ENCODE measurements at regions not wholly inside any gene's neighbourhood (a gene's known extent, or its start where the extent isn't known, plus 50 kb on each side); places are given as distances from the start of the nearest gene placed in this dataset.

DNA sequence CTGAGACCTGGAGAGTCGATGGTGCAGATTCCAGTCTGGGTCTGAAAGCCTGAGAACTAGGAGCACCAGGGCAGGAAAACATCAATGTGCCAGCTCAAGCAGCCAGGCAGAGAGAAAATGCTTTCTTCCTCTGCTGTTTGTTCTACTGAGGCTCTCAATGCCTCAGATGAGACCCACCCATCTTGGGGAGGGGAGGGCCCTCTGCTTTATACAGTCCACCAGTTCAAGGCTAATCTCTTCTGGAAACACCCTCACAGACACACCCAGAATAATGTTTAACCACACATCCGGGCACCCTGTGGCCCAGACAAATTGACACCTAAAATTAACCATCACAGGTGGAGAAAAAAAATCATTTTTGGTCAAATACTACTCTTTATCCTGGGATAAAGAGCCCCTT, 89.3 kb upstream of the SLC22A23 start:
- Mint-ChIP-seq H3K27me3 (ENCODE audit: low read depth) (peaks cover 10% of the 10 kb centered on the region), H3K9me3 (no peaks in the 10 kb centered on the region), H3K36me3 (ENCODE audit: insufficient read depth) (no peaks in the 10 kb centered on the region), H3K4me3 (no peak overlapping the region), H3K4me1 (ENCODE audit: low read depth) (no peaks in the 10 kb centered on the region)
- DNase-seq (no peak), ATAC-seq (no peak)

DNA sequence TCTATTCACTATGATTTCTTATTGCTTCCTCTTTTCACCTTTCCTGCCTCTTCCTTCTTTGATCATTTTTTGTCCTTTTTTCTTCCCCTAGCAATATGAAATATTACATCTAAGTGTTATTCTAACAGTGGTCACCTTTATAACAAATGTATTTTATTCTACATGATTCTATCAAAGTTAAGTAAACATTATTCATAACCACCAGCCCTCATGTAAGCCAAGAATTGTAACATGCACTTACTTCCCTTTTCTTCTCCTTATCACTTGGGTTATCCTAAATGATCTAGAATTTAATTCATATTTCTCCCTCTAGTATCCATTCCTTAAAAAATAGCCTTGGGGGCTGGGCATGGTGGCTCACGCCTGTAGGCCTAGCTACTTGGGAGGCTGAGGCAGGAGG, 88.3 kb upstream of the SLC22A23 start:
- H3K27me3 Mint-ChIP-seq (ENCODE audit: low read depth), result peaks cover 13% of the 10 kb centered on the region
- no peak overlapping the region for H3K4me3 Mint-ChIP-seq
- H3K4me1 Mint-ChIP-seq (ENCODE audit: low read depth), result no peaks in the 10 kb centered on the region
- H3K9me3 Mint-ChIP-seq, result no peaks in the 10 kb centered on the region
- no peak for ATAC-seq
- no peak for DNase-seq
- H3K36me3 Mint-ChIP-seq (ENCODE audit: insufficient read depth), result no peaks in the 10 kb centered on the region

DNA sequence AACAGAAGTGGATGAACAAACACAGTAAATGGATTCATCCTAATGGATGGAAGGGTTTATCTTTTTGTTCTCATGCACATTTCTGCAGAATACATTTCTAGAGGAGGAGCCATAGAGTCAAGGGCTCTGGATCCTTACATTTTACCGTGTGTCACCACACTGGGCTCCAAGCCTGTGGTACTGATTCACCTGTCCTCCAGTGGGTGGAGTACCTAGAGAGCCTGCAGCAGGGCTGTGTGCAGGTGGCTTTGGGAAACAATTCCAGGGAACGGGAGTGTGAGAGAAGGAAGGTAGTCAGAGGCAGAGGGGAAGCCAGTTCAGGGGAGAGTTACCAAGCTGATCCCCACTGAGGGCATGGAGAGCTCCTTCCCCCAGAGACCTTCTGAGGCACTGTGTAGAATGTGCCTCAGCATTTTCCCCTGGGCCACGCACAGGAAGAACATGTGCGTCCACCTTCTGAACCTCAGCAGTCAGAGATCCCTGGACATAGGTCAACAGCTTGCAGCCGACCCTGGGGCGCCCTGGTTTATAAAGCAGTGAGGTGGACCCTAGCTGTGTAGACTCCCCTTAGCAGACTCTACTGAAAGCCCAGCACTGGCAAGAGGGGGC, 85.3 kb upstream of the SLC22A23 start:
- DNase-seq (no peak), ATAC-seq (no peak)
- Mint-ChIP-seq H3K27me3 (ENCODE audit: low read depth) (peaks cover 14% of the 10 kb centered on the region), H3K36me3 (ENCODE audit: insufficient read depth) (no peaks in the 10 kb centered on the region), H3K4me1 (ENCODE audit: low read depth) (no peaks in the 10 kb centered on the region), H3K4me3 (no peak overlapping the region), H3K9me3 (no peaks in the 10 kb centered on the region)

DNA sequence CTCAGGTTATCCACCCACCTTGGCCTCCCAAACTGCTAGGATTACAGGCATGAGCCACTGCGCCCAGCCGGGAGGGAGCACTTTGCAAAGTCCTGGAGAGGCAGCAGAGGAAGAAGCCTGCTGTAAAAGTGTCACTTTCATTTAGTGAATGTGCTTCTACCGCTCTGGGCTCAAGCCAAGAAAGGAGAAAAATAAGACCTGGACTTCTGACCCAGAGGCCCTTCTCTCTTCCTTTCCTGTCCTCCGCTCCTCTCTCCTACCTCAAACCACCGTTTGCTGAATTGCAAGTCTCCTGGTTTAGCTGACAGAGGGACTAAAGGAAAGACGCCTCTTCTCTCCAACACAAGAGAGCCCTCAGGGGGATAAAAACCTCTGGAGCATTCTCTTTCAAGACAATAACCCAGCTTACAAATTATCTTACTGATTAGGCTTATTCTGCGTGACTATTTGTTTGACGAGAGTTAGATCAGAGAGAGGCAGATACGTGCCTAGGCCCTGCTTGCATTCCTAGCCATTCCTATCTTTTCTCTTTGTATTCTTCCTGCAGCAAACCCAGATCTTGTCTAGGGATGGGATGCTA, 84.2 kb upstream of the SLC22A23 start:
- Mint-ChIP-seq H3K4me1 (ENCODE audit: low read depth) (no peaks in the 10 kb centered on the region), H3K4me3 (no peak overlapping the region), H3K36me3 (ENCODE audit: insufficient read depth) (no peaks in the 10 kb centered on the region), H3K27me3 (ENCODE audit: low read depth) (peaks cover 14% of the 10 kb centered on the region), H3K9me3 (no peaks in the 10 kb centered on the region)
- ATAC-seq (no peak), DNase-seq (no peak)

DNA sequence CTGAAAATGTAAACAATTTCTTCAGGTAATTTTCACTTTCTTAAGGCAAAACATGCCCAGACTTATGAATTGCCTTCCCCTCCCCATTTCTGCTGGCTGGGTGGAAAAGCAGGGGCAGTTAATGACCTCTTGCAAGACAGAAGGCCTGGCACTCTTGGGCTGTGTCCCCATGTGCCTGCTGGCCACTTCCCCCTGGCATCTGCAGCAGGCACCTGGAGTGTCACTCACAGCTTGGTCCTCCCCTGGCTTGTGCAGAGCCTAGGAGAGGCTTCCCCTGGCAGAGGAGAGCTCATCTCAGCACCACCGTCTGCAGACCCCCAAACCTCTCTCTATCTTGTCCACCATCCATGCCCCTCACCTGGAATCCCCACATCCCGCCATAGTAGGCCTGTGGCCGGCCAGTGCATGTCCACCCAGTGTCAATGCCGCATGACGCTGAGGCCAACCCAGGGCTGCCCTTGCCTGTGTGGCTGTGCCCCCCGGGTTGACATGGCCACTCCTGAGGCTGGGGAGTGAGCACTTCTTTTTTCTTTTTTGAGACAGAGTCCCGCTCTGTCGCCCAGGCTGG, 83.5 kb upstream of the SLC22A23 start:
- DNase-seq, result no peak
- Mint-ChIP-seq H3K4me3 (no peak overlapping the region), H3K9me3 (no peaks in the 10 kb centered on the region), H3K36me3 (ENCODE audit: insufficient read depth) (no peaks in the 10 kb centered on the region), H3K27me3 (ENCODE audit: low read depth) (peaks cover 13% of the 10 kb centered on the region), H3K4me1 (ENCODE audit: low read depth) (no peaks in the 10 kb centered on the region)
- no peak for ATAC-seq

DNA sequence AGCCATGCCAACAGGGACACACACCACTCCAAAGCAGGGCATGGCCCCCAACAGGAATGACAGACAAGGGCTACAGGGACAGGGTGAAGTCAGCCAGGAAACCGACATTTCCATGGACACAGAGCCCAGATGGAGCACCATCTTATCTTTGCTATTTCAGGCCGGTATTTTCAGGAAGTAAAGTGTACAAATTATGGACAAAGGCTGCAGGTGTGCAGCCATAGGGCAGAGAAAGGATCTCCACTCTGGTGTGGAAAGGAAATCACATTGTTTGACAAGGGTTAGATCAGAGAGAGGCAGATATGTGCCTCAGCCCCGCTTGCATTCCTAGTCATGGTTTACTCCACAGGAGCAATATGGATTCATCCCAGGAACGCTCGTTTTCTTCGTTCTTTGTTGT, 81.7 kb upstream of the SLC22A23 start:
- H3K36me3 Mint-ChIP-seq (ENCODE audit: insufficient read depth), result no peaks in the 10 kb centered on the region
- H3K4me3 Mint-ChIP-seq, result no peak overlapping the region
- H3K27me3 Mint-ChIP-seq (ENCODE audit: low read depth), result peaks cover 9% of the 10 kb centered on the region
- no peak for ATAC-seq
- H3K4me1 Mint-ChIP-seq (ENCODE audit: low read depth), result no peaks in the 10 kb centered on the region
- no peak for DNase-seq
- no peaks in the 10 kb centered on the region for H3K9me3 Mint-ChIP-seq

DNA sequence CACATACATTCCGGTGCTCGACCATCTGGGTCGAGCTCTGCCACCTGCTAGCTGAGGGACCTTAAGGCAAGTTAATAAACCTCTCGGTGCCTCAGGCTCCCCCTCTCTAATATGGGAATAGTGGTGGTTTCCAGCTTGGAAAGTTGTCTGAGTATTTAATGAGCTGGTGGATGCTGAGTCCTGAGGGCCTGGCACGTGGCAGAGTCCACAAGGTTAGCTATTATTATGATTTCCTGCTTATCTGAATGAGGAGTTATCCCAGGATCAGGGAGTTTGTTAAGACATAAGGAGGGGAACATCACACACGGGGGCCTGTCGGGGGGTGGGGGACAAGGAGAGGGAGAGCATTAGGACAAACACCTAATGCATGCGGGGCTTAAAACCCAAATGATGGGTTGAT, 80.1 kb upstream of the SLC22A23 start:
- no peak for DNase-seq
- Mint-ChIP-seq H3K9me3 (no peaks in the 10 kb centered on the region), H3K27me3 (ENCODE audit: low read depth) (peaks cover 9% of the 10 kb centered on the region), H3K4me1 (ENCODE audit: low read depth) (no peaks in the 10 kb centered on the region), H3K4me3 (no peak overlapping the region), H3K36me3 (ENCODE audit: insufficient read depth) (no peaks in the 10 kb centered on the region)
- no peak for ATAC-seq

DNA sequence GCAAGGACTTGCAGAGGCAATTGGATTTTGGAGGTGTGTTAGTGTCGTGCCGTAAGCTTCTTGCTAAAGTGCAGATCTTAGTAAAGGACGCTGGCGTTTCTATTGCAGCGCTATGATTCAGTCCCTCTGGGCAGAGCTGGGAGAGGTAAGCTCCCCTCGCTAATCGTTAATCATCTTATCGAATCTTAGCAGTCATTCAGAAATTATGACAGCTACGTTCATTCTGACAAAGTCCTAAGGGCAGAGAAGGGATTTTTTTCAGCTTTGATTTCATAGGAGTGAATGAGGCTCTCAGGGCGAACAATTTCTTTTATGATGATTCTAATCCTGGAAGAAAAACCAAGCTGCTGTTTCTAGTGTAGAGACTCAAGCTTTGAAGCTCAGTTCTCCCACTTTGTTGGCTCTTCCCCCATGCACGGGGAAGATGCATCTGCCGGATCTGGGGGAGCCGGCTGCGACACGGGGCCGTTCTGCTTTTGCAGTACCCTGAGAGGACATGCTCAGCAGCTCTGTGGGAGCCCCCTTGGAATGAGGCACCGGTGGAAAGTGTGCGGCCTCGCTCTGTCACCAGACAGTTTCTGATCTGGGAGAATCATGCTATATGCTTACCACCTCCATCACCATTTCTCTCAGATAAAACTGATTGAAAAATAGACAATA, 79.1 kb upstream of the SLC22A23 start:
- H3K36me3 Mint-ChIP-seq (ENCODE audit: insufficient read depth), result no peaks in the 10 kb centered on the region
- ATAC-seq, result no peak
- no peak for DNase-seq
- no peaks in the 10 kb centered on the region for H3K4me1 Mint-ChIP-seq (ENCODE audit: low read depth)
- H3K4me3 Mint-ChIP-seq, result no peak overlapping the region
- H3K9me3 Mint-ChIP-seq, result no peaks in the 10 kb centered on the region
- H3K27me3 Mint-ChIP-seq (ENCODE audit: low read depth), result peaks cover 9% of the 10 kb centered on the region

DNA sequence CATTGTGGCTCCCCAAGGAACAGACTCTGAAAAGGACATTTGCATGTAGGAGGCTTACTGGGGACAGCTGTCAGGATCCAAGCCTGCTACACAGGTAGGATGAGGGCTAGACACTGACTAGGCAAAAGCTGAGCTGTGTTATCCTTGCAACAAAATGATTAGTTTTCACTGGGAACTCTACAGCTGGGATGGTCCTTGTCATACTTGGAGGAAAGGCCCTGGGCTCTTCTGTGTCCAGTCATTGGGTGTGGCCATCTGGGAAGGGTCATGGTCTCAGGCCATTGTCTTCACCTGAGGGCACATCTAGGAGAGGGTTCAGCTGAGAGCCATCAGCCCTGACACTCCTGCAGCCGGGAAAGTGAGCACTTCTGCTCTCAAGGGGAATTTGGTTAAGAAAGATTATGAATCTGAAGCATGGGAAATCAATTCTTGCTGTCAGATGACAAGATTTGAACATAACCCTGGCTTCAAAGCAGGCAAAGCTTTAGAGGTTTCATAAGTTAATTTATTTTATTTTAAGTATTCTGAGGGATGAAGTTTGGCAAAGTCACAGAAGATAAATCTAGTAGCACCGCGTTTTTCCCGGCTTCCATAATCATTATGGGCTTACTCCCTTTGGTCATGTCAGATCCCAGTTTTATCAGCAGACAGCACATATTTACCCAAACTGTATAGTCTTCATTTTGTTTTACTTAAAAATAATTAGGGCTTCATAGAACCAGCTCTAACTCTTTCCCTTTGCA, 78.4 kb upstream of the SLC22A23 start:
- no peak for ATAC-seq
- H3K36me3 Mint-ChIP-seq (ENCODE audit: insufficient read depth), result no peaks in the 10 kb centered on the region
- H3K4me3 Mint-ChIP-seq, result no peak overlapping the region
- DNase-seq, result no peak
- peaks cover 6% of the 10 kb centered on the region for H3K27me3 Mint-ChIP-seq (ENCODE audit: low read depth)
- H3K9me3 Mint-ChIP-seq, result no peaks in the 10 kb centered on the region
- no peaks in the 10 kb centered on the region for H3K4me1 Mint-ChIP-seq (ENCODE audit: low read depth)

DNA sequence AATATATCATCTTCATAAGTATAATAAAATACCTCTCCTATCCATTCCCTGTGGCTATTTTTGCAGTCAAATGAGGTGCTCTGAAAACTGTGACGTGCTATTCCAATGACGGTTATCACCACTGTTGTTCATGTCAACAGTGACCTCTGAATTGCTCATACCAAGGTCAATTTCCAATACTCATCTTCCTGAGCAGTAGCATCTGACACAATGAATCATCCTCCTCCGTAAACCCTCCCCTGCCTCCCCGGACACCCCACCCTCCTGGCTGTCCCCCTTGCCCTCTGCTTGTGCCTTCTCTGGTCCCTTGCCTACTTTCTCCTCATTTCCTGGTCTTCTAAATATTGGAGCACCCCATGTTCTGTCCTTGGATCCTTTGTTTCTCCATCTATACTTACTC, 77.7 kb upstream of the SLC22A23 start:
- Mint-ChIP-seq H3K36me3 (ENCODE audit: insufficient read depth) (no peaks in the 10 kb centered on the region), H3K27me3 (ENCODE audit: low read depth) (peaks cover 5% of the 10 kb centered on the region), H3K9me3 (no peaks in the 10 kb centered on the region), H3K4me1 (ENCODE audit: low read depth) (no peaks in the 10 kb centered on the region), H3K4me3 (no peak overlapping the region)
- DNase-seq (no peak), ATAC-seq (no peak)

DNA sequence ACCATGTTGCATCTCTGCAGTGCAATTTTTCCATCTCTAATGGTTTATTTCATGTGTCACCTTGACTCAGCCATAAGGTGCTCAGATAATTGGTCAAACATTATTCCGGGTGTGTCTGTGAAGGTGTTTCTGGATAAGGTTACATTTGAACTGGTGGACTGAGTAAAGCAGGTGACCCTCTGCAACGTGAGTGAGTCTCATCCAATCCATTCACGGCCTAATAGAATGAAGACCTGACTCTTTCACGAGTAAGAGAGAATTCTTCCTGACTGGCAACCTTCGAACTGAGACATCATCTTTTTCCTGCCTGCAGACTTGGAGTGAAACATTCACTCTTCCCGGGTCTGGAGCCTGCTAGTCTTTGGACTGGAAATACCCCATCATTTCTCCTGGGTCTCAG, 77.1 kb upstream of the SLC22A23 start:
- DNase-seq (no peak), ATAC-seq (no peak)
- Mint-ChIP-seq H3K4me3 (no peak overlapping the region), H3K27me3 (ENCODE audit: low read depth) (peaks cover 3% of the 10 kb centered on the region), H3K9me3 (no peaks in the 10 kb centered on the region), H3K36me3 (ENCODE audit: insufficient read depth) (no peaks in the 10 kb centered on the region), H3K4me1 (ENCODE audit: low read depth) (no peaks in the 10 kb centered on the region)

DNA sequence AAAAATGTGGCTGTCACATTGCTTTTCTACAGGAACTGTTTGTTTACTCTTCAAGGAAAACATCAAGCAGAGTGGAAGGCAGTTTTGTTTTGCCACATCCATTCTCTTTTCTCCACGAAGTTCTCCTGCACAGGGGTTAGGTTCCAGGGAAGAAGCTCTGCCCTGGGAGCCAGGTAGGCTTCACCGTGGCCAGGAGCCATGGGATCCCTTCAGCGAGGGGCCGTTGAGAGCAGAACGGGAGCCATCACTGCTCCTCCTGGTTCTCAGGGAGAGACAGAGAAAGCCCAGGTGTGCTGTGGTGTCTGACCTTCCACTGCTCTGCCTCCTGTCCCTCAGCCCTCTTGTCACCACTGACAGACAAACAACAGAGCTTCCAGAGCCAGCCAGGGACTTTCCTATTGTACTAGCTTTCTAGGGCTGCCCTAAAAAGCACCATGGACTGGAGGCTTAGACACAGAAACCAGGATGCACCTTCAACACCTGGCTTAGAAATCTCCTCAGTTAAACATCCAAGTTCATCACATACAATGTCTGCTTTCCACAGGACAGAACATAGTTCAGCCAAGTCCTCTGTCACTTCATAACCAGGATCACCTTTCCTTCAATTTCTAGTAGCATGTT, 75.6 kb upstream of the SLC22A23 start:
- H3K36me3 Mint-ChIP-seq (ENCODE audit: insufficient read depth), result no peaks in the 10 kb centered on the region
- ATAC-seq, result no peak
- no peaks in the 10 kb centered on the region for H3K9me3 Mint-ChIP-seq
- no peaks in the 10 kb centered on the region for H3K27me3 Mint-ChIP-seq (ENCODE audit: low read depth)
- H3K4me3 Mint-ChIP-seq, result no peak overlapping the region
- H3K4me1 Mint-ChIP-seq (ENCODE audit: low read depth), result no peaks in the 10 kb centered on the region
- no peak for DNase-seq

DNA sequence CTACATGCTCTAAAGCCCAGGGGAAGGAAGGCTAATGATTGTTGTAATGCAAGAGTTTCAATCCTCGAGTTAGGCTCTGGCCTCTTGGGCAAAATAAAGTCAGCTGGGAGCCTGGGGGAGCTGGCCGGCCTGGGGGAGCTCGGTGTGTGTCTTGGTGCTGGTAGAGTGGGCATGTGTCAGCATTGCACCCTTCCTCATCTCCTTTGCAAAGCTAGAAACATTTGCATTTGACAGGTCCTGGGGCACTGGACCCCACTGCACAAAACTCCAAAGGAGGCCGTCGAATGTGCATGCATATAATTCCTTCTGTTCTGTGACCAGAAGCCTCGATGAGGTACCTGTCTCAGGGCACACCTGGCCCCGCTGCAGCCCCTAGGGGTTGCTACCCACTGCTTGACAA, 74.6 kb upstream of the SLC22A23 start:
- no peak overlapping the region for H3K4me3 Mint-ChIP-seq
- H3K36me3 Mint-ChIP-seq (ENCODE audit: insufficient read depth), result no peaks in the 10 kb centered on the region
- no peaks in the 10 kb centered on the region for H3K27me3 Mint-ChIP-seq (ENCODE audit: low read depth)
- H3K9me3 Mint-ChIP-seq, result no peaks in the 10 kb centered on the region
- DNase-seq, result no peak
- no peak for ATAC-seq
- H3K4me1 Mint-ChIP-seq (ENCODE audit: low read depth), result no peaks in the 10 kb centered on the region

DNA sequence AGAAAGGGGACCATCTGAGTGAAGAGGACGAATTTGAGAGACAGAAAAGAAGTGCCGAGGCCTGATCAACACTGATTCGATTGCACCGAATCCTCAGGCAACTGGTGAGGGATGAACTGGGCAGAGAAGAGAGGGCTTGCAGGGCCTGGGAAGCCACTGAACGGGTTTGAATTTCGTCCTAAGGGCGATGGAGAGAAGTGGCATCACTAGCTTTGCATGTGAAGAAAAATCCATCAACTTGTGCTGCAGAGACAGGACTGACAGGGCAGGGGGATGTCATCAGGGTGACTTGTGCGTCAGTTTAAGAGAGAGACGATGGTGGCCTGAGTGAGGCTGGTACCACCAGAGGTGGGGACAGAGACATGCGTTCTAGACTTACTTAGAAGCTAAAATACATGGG, 73.7 kb upstream of the SLC22A23 start:
- no peaks in the 10 kb centered on the region for H3K9me3 Mint-ChIP-seq
- H3K36me3 Mint-ChIP-seq (ENCODE audit: insufficient read depth), result no peaks in the 10 kb centered on the region
- DNase-seq (no peak), ATAC-seq (no peak)
- no peaks in the 10 kb centered on the region for H3K4me1 Mint-ChIP-seq (ENCODE audit: low read depth)
- peaks cover 4% of the 10 kb centered on the region for H3K27me3 Mint-ChIP-seq (ENCODE audit: low read depth)
- H3K4me3 Mint-ChIP-seq, result no peak overlapping the region
